Type B pancreatic cell (in vitro differentiated cells): ENCODE measurements at regions not wholly inside any gene's neighbourhood (a gene's known extent, or its start where the extent isn't known, plus 50 kb on each side); places are given as distances from the start of the nearest gene placed in this dataset.

Experiments
- DNase-seq: peaks from one replicate; pipeline ENCODE4 v3.0.0; 2021; ENCODE audit warnings: mixed read lengths; ENCODE audit not compliant: unreplicated experiment; ENCODE audit errors: extremely low spot score
- H3K27ac Mint-ChIP-seq: 2 replicates; pipeline ENCODE4 v1.8.0; 2021; ENCODE audit warnings: mild to moderate bottlenecking, mixed read lengths
- H3K27me3 Mint-ChIP-seq: 2 replicates; pipeline ENCODE4 v1.8.0; 2021; ENCODE audit warnings: mixed read lengths
- H3K36me3 Mint-ChIP-seq: 2 replicates; pipeline ENCODE4 v1.8.0; 2021; ENCODE audit warnings: mixed read lengths
- H3K4me1 Mint-ChIP-seq: one replicate; pipeline ENCODE4 v1.8.0; 2021; ENCODE audit warnings: mixed read lengths; ENCODE audit not compliant: unreplicated experiment
- H3K4me3 Mint-ChIP-seq: 2 replicates; pipeline ENCODE4 v1.8.0; 2021; ENCODE audit warnings: mild to moderate bottlenecking, mixed read lengths
- H3K9me3 Mint-ChIP-seq: 2 replicates; pipeline ENCODE4 v1.8.0; 2021; ENCODE audit warnings: mixed read lengths
- TF ChIP-seq, protein P1 (sequence below): fragments of 200-600 bp; sonication (generic); conservative IDR thresholded peaks from 2 replicates; pipeline ENCODE4 v1.5.0; 2021; ENCODE audit warnings: antibody characterized with exemption, mild to moderate bottlenecking

GRCh38 chr4:178241601-178242118, 799.4 kb upstream of the AGA start:
- Mint-ChIP-seq H3K27ac (no peak overlapping the region), H3K36me3 (no peaks in the 10 kb centered on the region), H3K4me1 (no peaks in the 10 kb centered on the region), H3K27me3 (no peaks in the 10 kb centered on the region), H3K9me3 (no peaks in the 10 kb centered on the region), H3K4me3 (no peak overlapping the region)
- no peak for DNase-seq
- TF ChIP-seq, protein P1, sequence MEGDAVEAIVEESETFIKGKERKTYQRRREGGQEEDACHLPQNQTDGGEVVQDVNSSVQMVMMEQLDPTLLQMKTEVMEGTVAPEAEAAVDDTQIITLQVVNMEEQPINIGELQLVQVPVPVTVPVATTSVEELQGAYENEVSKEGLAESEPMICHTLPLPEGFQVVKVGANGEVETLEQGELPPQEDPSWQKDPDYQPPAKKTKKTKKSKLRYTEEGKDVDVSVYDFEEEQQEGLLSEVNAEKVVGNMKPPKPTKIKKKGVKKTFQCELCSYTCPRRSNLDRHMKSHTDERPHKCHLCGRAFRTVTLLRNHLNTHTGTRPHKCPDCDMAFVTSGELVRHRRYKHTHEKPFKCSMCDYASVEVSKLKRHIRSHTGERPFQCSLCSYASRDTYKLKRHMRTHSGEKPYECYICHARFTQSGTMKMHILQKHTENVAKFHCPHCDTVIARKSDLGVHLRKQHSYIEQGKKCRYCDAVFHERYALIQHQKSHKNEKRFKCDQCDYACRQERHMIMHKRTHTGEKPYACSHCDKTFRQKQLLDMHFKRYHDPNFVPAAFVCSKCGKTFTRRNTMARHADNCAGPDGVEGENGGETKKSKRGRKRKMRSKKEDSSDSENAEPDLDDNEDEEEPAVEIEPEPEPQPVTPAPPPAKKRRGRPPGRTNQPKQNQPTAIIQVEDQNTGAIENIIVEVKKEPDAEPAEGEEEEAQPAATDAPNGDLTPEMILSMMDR, result no peak

GRCh38 chr4:178242655-178243054, 800.4 kb upstream of the AGA start:
- no peak for DNase-seq
- Mint-ChIP-seq H3K27me3 (no peaks in the 10 kb centered on the region), H3K9me3 (no peaks in the 10 kb centered on the region), H3K4me3 (no peak overlapping the region), H3K36me3 (no peaks in the 10 kb centered on the region), H3K4me1 (no peaks in the 10 kb centered on the region), H3K27ac (no peak overlapping the region)
- TF ChIP-seq, protein P1, result no peak

GRCh38 chr4:178244785-178245184, 802.5 kb upstream of the AGA start:
- TF ChIP-seq, protein P1, result no peak
- peaks cover 5% of the 10 kb centered on the region for H3K9me3 Mint-ChIP-seq
- no peak overlapping the region for H3K4me3 Mint-ChIP-seq
- H3K27ac Mint-ChIP-seq, result no peak overlapping the region
- no peaks in the 10 kb centered on the region for H3K27me3 Mint-ChIP-seq
- H3K36me3 Mint-ChIP-seq, result no peaks in the 10 kb centered on the region
- DNase-seq, result no peak
- no peaks in the 10 kb centered on the region for H3K4me1 Mint-ChIP-seq

DNA sequence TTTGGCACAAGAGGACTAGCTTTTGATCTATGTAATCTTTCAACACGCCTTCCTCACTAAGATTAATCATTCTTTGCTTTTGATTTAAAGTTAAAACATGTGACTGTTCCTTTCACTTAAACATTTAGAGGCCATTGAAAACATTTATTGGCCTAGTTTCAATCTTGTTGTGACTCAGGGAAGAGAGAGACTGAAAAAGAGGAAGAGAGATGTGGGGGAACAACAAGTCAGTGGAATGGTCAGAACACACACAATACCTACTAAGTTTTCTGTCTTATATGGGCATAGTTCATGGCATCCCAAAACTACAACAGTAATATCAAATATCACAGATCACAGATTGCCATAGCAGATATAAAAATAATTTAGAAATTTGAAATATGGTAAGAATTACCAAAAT, 812.9 kb upstream of the AGA start:
- TF ChIP-seq, protein P1, result no peak
- H3K4me1 Mint-ChIP-seq, result no peaks in the 10 kb centered on the region

DNA sequence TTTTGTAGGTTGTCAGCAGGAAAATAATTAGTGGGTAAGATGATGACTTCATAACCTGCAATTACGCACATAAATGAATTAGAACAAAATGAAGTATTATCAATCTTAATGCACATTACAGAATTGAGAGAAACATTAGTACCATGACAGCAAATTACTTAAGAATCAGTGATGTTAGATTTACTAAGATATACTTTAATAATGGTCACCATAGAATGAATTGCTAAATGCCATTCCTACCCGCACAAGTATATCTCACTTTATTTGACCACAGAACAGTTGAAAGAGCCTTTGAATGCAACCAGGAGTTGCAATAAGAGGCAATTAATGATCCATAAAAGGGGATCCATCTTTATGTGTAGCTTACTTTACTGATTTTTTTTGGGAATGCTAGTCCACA, 816.4 kb upstream of the AGA start:
- Mint-ChIP-seq H3K27ac (no peak overlapping the region), H3K27me3 (no peaks in the 10 kb centered on the region), H3K36me3 (no peaks in the 10 kb centered on the region)

More for the DNA sequence above, 812.9 kb upstream of the AGA start:
- peaks cover 9% of the 10 kb centered on the region for H3K9me3 Mint-ChIP-seq
- no peak for DNase-seq
- H3K36me3 Mint-ChIP-seq, result no peaks in the 10 kb centered on the region
- H3K27ac Mint-ChIP-seq, result no peak overlapping the region
- H3K4me3 Mint-ChIP-seq, result no peak overlapping the region
- H3K27me3 Mint-ChIP-seq, result no peaks in the 10 kb centered on the region

More for the DNA sequence above, 816.4 kb upstream of the AGA start:
- no peak for DNase-seq
- Mint-ChIP-seq H3K4me1 (no peaks in the 10 kb centered on the region), H3K9me3 (peaks cover 8% of the 10 kb centered on the region), H3K4me3 (no peak overlapping the region)
- TF ChIP-seq, protein P1, result no peak
